IPS DF 6.9 (cell line): ENCODE measurements at regions not wholly inside any gene's neighbourhood (a gene's known extent, or its start where the extent isn't known, plus 50 kb on each side); places are given as distances from the start of the nearest gene placed in this dataset.

Experiments
- DNase-seq: peaks from one replicate; pipeline ENCODE4 v3.0.0-alpha.2; 2013; ENCODE audit warnings: low read depth, low spot score
- H3K27ac ChIP-seq: one replicate; pipeline ENCODE4 v1.5.1; 2013; ENCODE audit warnings: low read length, control low read depth
- H3K27me3 ChIP-seq: 2 replicates; pipeline ENCODE4 v1.6.1; 2013; ENCODE audit warnings: mild to moderate bottlenecking, low read length; ENCODE audit not compliant: control insufficient read depth, insufficient read depth
- H3K36me3 ChIP-seq: 2 replicates; pipeline ENCODE4 v1.6.1; 2013; ENCODE audit warnings: low read length; ENCODE audit not compliant: control insufficient read depth, insufficient read depth
- H3K4me1 ChIP-seq: 2 replicates; pipeline ENCODE4 v1.6.1; 2013; ENCODE audit warnings: low read length; ENCODE audit not compliant: control insufficient read depth, insufficient read depth
- H3K4me3 ChIP-seq: 2 replicates; pipeline ENCODE4 v1.5.1; 2013; ENCODE audit warnings: mild to moderate bottlenecking, low read length
- H3K9me3 ChIP-seq: 2 replicates; pipeline ENCODE4 v1.6.1; 2013; ENCODE audit warnings: low read length, inconsistent platforms; ENCODE audit not compliant: control insufficient read depth, insufficient read depth
- WGBS: extraction: QIAGEN DNeasy Blood & Tissue Kit; methylation state at CpG from one replicate; pipeline ENCODE4 v1.1.7; 2013; ENCODE audit warnings: mixed read lengths, missing lambda C conversion rate; ENCODE audit not compliant: insufficient read length, insufficient coverage; 5-methylcytosine and 5-hydroxymethylcytosine counted together

GRCh38 chr15:94105760-94106159 lies 125.6 kb upstream of the MCTP2 start:
- Histone ChIP-seq H3K4me1 (no peaks in the 10 kb centered on the region), H3K36me3 (no peaks in the 10 kb centered on the region), H3K9me3 (no peaks in the 10 kb centered on the region), H3K4me3 (no peak overlapping the region), H3K27me3 (no peaks in the 10 kb centered on the region), H3K27ac (no peak overlapping the region)
- DNase-seq: no peak
- no CpG with 5 or more reads among the region's 4 CpGs for WGBS

- no peak overlapping the region for H3K27ac ChIP-seq
- no peak for DNase-seq
- no CpG with 5 or more reads among the region's 5 CpGs for WGBS
- H3K27me3 ChIP-seq: no peaks in the 10 kb centered on the region
- H3K4me3 ChIP-seq: no peak overlapping the region
- H3K9me3 ChIP-seq: no peaks in the 10 kb centered on the region
- no peaks in the 10 kb centered on the region for H3K4me1 ChIP-seq
- H3K36me3 ChIP-seq: no peaks in the 10 kb centered on the region
These were observed 130.5 kb upstream of the MCTP2 start for GRCh38 chr15:94100863-94101262.

- Histone ChIP-seq H3K27ac (no peak overlapping the region), H3K27me3 (no peaks in the 10 kb centered on the region), H3K36me3 (no peaks in the 10 kb centered on the region), H3K4me1 (no peaks in the 10 kb centered on the region), H3K4me3 (no peak overlapping the region), H3K9me3 (no peaks in the 10 kb centered on the region)
- no peak for DNase-seq
- WGBS: no CpG with 5 or more reads among the region's 3 CpGs
These were observed 131.8 kb upstream of the MCTP2 start for GRCh38 chr15:94099574-94099960.

GRCh38 chr15:94098921-94099573 lies 132.3 kb upstream of the MCTP2 start:
- no peaks in the 10 kb centered on the region for H3K27me3 ChIP-seq
- no CpG with 5 or more reads among the region's 5 CpGs for WGBS

GRCh38 chr15:94097552-94097951 lies 133.8 kb upstream of the MCTP2 start:
- Histone ChIP-seq H3K27ac (no peak overlapping the region), H3K9me3 (no peaks in the 10 kb centered on the region), H3K4me1 (no peaks in the 10 kb centered on the region), H3K4me3 (no peak overlapping the region), H3K36me3 (no peaks in the 10 kb centered on the region), H3K27me3 (no peaks in the 10 kb centered on the region)
- no peak for DNase-seq
- WGBS: no CpG with 5 or more reads among the region's 6 CpGs

More at GRCh38 chr15:94098921-94099573, 132.3 kb upstream of the MCTP2 start:
- no peak for DNase-seq
- Histone ChIP-seq H3K4me1 (no peaks in the 10 kb centered on the region), H3K9me3 (no peaks in the 10 kb centered on the region), H3K27ac (no peak overlapping the region), H3K36me3 (no peaks in the 10 kb centered on the region), H3K4me3 (no peak overlapping the region)

GRCh38 chr15:94094310-94094709 lies 137.1 kb upstream of the MCTP2 start:
- H3K36me3 ChIP-seq: no peaks in the 10 kb centered on the region
- DNase-seq: no peak
- H3K27me3 ChIP-seq: no peaks in the 10 kb centered on the region
- H3K4me3 ChIP-seq: no peak overlapping the region
- H3K4me1 ChIP-seq: no peaks in the 10 kb centered on the region
- H3K27ac ChIP-seq: no peak overlapping the region
- H3K9me3 ChIP-seq: no peaks in the 10 kb centered on the region
- WGBS: no CpG with 5 or more reads among the region's 1 CpG

- Histone ChIP-seq H3K27ac (no peak overlapping the region), H3K4me3 (no peak overlapping the region), H3K27me3 (no peaks in the 10 kb centered on the region), H3K4me1 (no peaks in the 10 kb centered on the region), H3K36me3 (no peaks in the 10 kb centered on the region), H3K9me3 (no peaks in the 10 kb centered on the region)
- no peak for DNase-seq
These were observed 145.0 kb upstream of the MCTP2 start for GRCh38 chr15:94086341-94086740.

GRCh38 chr15:94083467-94084052 lies 147.8 kb upstream of the MCTP2 start:
- no peak overlapping the region for H3K4me3 ChIP-seq
- H3K27me3 ChIP-seq: no peaks in the 10 kb centered on the region
- no CpG with 5 or more reads among the region's 6 CpGs for WGBS
- no peaks in the 10 kb centered on the region for H3K4me1 ChIP-seq
- H3K27ac ChIP-seq: no peak overlapping the region
- no peak for DNase-seq
- H3K36me3 ChIP-seq: no peaks in the 10 kb centered on the region
- H3K9me3 ChIP-seq: no peaks in the 10 kb centered on the region

GRCh38 chr15:94081829-94082228 lies 149.5 kb upstream of the MCTP2 start:
- Histone ChIP-seq H3K36me3 (no peaks in the 10 kb centered on the region), H3K4me3 (no peak overlapping the region), H3K9me3 (no peaks in the 10 kb centered on the region), H3K27ac (no peak overlapping the region), H3K4me1 (no peaks in the 10 kb centered on the region), H3K27me3 (no peaks in the 10 kb centered on the region)
- no CpG with 5 or more reads among the region's 4 CpGs for WGBS
- DNase-seq: no peak

- H3K27me3 ChIP-seq: no peaks in the 10 kb centered on the region
- H3K9me3 ChIP-seq: no peaks in the 10 kb centered on the region
- DNase-seq: no peak
- no peaks in the 10 kb centered on the region for H3K36me3 ChIP-seq
- no CpG with 5 or more reads among the region's 14 CpGs for WGBS
- no peak overlapping the region for H3K27ac ChIP-seq
- no peaks in the 10 kb centered on the region for H3K4me1 ChIP-seq
- no peak overlapping the region for H3K4me3 ChIP-seq
These were observed 150.3 kb upstream of the MCTP2 start for GRCh38 chr15:94080989-94081605.

- no peak overlapping the region for H3K27ac ChIP-seq
- WGBS: no CpG with 5 or more reads among the region's 8 CpGs
- H3K36me3 ChIP-seq: no peaks in the 10 kb centered on the region
- H3K4me3 ChIP-seq: no peak overlapping the region
- no peaks in the 10 kb centered on the region for H3K27me3 ChIP-seq
- H3K4me1 ChIP-seq: no peaks in the 10 kb centered on the region
- no peak for DNase-seq
- no peaks in the 10 kb centered on the region for H3K9me3 ChIP-seq
These were observed 150.9 kb upstream of the MCTP2 start for GRCh38 chr15:94080416-94080815.
